Thymus (tissue), 11 donors: ENCODE measurements at regions not wholly inside any gene's neighbourhood (a gene's known extent, or its start where the extent isn't known, plus 50 kb on each side); places are given as distances from the start of the nearest gene placed in this dataset.
"Not testable (repeated sequence)": the region's sequence is repeated elsewhere in the genome, so short reads cannot be mapped to it uniquely, and the experiment has no call there.

ENCODE experiments used
- DNase-seq, 9 donors: peaks; one replicate each; pipeline ENCODE4 v3.0.0-alpha.2; 2013; ENCODE audit warnings: low spot score in 9 of 9, low read depth in 6 of 9, missing footprints in 1 of 9
- H3K27ac ChIP-seq, 2 donors: one replicate each; pipeline ENCODE4 v1.5.1; 2013; ENCODE audit warnings: control low read depth in 1 of 2, low read depth in 1 of 2, low read length in 1 of 2, mild to moderate bottlenecking in 1 of 2, moderate library complexity in 1 of 2
- H3K27me3 ChIP-seq, 2 donors: one replicate each; pipeline ENCODE4 v1.5.1; 2013; ENCODE audit warnings: low read length in 1 of 2; ENCODE audit not compliant: control insufficient read depth in 2 of 2, insufficient read depth in 1 of 2
- H3K36me3 ChIP-seq, 2 donors: one replicate each; pipeline ENCODE4 v1.5.1; 2013; ENCODE audit warnings: low read length in 1 of 2, mild to moderate bottlenecking in 1 of 2, moderate library complexity in 1 of 2; ENCODE audit not compliant: control insufficient read depth in 2 of 2, insufficient read depth in 2 of 2
- H3K4me1 ChIP-seq, 2 donors: one replicate each; pipeline ENCODE4 v1.5.1; 2013; ENCODE audit warnings: low read length in 2 of 2; ENCODE audit not compliant: control insufficient read depth in 2 of 2, insufficient read depth in 2 of 2
- H3K4me3 ChIP-seq, 2 donors: one replicate each; pipeline ENCODE4 v1.5.1; 2013; ENCODE audit warnings: low read length in 2 of 2, control low read depth in 1 of 2, mild to moderate bottlenecking in 1 of 2
- H3K9me3 ChIP-seq, 2 donors: one replicate each; pipeline ENCODE4 v1.5.1; 2013; ENCODE audit warnings: low read length in 1 of 2, mild to moderate bottlenecking in 1 of 2; ENCODE audit not compliant: control insufficient read depth in 2 of 2, insufficient read depth in 1 of 2
- WGBS: extraction: QIAGEN DNeasy Blood & Tissue Kit; methylation state at CpG from one replicate; pipeline ENCODE4 v1.1.7; 2013; 5-methylcytosine and 5-hydroxymethylcytosine counted together
- donor health status: healthy.

- Histone ChIP-seq H3K27ac (no peak overlapping the region), H3K4me3 (no peak overlapping the region), H3K36me3 (no peaks in the 10 kb centered on the region), H3K4me1 (no peaks in the 10 kb centered on the region), H3K27me3 (no peaks in the 10 kb centered on the region), H3K9me3 (no peaks in the 10 kb centered on the region)
- no peak for DNase-seq
- WGBS: 61% methylated on average over 2 of the region's 2 CpGs
Observed at GRCh38 chr17:52895272-52895671, 736.8 kb upstream of the CA10 start.

- no peaks in the 10 kb centered on the region for H3K36me3 ChIP-seq
- H3K27ac ChIP-seq: no peak overlapping the region
- no peak overlapping the region for H3K4me3 ChIP-seq
- DNase-seq: no peak
- no peaks in the 10 kb centered on the region for H3K27me3 ChIP-seq
- WGBS: 94% methylated on average over 1 of the region's 1 CpG
- H3K4me1 ChIP-seq: no peaks in the 10 kb centered on the region
- H3K9me3 ChIP-seq: no peaks in the 10 kb centered on the region
Observed at GRCh38 chr17:52892334-52892733, 733.8 kb upstream of the CA10 start.

GRCh38 chr17:52885882-52886281, 727.4 kb upstream of the CA10 start:
- Histone ChIP-seq H3K4me3 (no peak overlapping the region), H3K36me3 (no peaks in the 10 kb centered on the region), H3K27me3 (no peaks in the 10 kb centered on the region), H3K9me3 (no peaks in the 10 kb centered on the region), H3K27ac (no peak overlapping the region), H3K4me1 (no peaks in the 10 kb centered on the region)
- DNase-seq: no peak
- WGBS: 81% methylated on average over 4 of the region's 4 CpGs

- DNase-seq, H3K4me1 ChIP-seq, H3K27ac ChIP-seq, H3K27me3 ChIP-seq, H3K4me3 ChIP-seq, H3K36me3 ChIP-seq, H3K9me3 ChIP-seq: not testable (repeated sequence)
- 47% methylated on average over 43 of the region's 43 CpGs for WGBS
Observed at GRCh38 chr17:52883907-52884491, 725.5 kb upstream of the CA10 start.

GRCh38 chr17:52846767-52847166, 688.3 kb upstream of the CA10 start:
- H3K4me1 ChIP-seq, H3K27ac ChIP-seq, H3K36me3 ChIP-seq, H3K27me3 ChIP-seq, DNase-seq, H3K9me3 ChIP-seq, H3K4me3 ChIP-seq: not testable (repeated sequence)
- WGBS: 93% methylated on average over 3 of the region's 3 CpGs

GRCh38 chr17:52841971-52842370, 683.5 kb upstream of the CA10 start:
- H3K36me3 ChIP-seq: no peaks in the 10 kb centered on the region
- peaks cover 2 to 3% of the 10 kb centered on the region in 2 donors for H3K9me3 ChIP-seq
- no peak for DNase-seq
- H3K4me3 ChIP-seq: no peak overlapping the region
- H3K4me1 ChIP-seq: no peaks in the 10 kb centered on the region
- WGBS: 96% methylated on average over 12 of the region's 12 CpGs
- no peak overlapping the region for H3K27ac ChIP-seq
- no peaks in the 10 kb centered on the region for H3K27me3 ChIP-seq

GRCh38 chr17:52837492-52837891, 679.0 kb upstream of the CA10 start:
- 93% methylated on average over 3 of the region's 3 CpGs for WGBS
- Histone ChIP-seq H3K4me3 (no peak overlapping the region), H3K27me3 (no peaks in the 10 kb centered on the region), H3K4me1 (no peaks in the 10 kb centered on the region), H3K36me3 (no peaks in the 10 kb centered on the region), H3K9me3 (peaks cover 0 to 3% of the 10 kb centered on the region in 2 donors), H3K27ac (no peak overlapping the region)
- no peak for DNase-seq

GRCh38 chr17:52831536-52831935, 673.0 kb upstream of the CA10 start:
- Histone ChIP-seq H3K36me3 (no peaks in the 10 kb centered on the region), H3K27me3 (no peaks in the 10 kb centered on the region), H3K27ac (no peak overlapping the region), H3K4me1 (no peaks in the 10 kb centered on the region), H3K4me3 (no peak overlapping the region), H3K9me3 (no peaks in the 10 kb centered on the region)
- 93% methylated on average over 1 of the region's 1 CpG for WGBS
- no peak for DNase-seq

- Histone ChIP-seq H3K4me3 (no peak overlapping the region), H3K27me3 (no peaks in the 10 kb centered on the region), H3K9me3 (no peaks in the 10 kb centered on the region), H3K4me1 (no peaks in the 10 kb centered on the region), H3K36me3 (no peaks in the 10 kb centered on the region), H3K27ac (no peak overlapping the region)
- DNase-seq: no peak
- 90% methylated on average over 11 of the region's 11 CpGs for WGBS
Observed at GRCh38 chr17:52828621-52829020, 670.1 kb upstream of the CA10 start.

- H3K27ac ChIP-seq: no peak overlapping the region
- DNase-seq: peak in 1 of 9 donors; percentile 10
- 88% methylated on average over 8 of the region's 8 CpGs for WGBS
- H3K27me3 ChIP-seq: no peaks in the 10 kb centered on the region
- no peak overlapping the region for H3K4me3 ChIP-seq
- H3K9me3 ChIP-seq: no peaks in the 10 kb centered on the region
- no peaks in the 10 kb centered on the region for H3K4me1 ChIP-seq
- no peaks in the 10 kb centered on the region for H3K36me3 ChIP-seq
Observed at GRCh38 chr17:52827526-52827925, 669.0 kb upstream of the CA10 start.
